Suprapubic skin (tissue), 4 donors: ENCODE measurements at regions not wholly inside any gene's neighbourhood (a gene's known extent, or its start where the extent isn't known, plus 50 kb on each side); places are given as distances from the start of the nearest gene placed in this dataset.

Experiments used
- DNase-seq, 2 donors: peaks; one replicate each; pipeline ENCODE4 v3.0.0-alpha.2; 2019; ENCODE audit warnings: low spot score in 2 of 2
- H3K27ac ChIP-seq: fragments of 200-600 bp; sonication (generic); one replicate; pipeline ENCODE4 v1.5.1; 2019
- H3K27me3 ChIP-seq: fragments of 200-600 bp; sonication (generic); one replicate; pipeline ENCODE4 v1.5.1; 2019
- H3K36me3 ChIP-seq: fragments of 200-600 bp; sonication (generic); one replicate; pipeline ENCODE4 v1.5.1; 2019
- H3K4me1 ChIP-seq: fragments of 200-600 bp; sonication (generic); one replicate; pipeline ENCODE4 v1.5.1; 2019
- H3K4me3 ChIP-seq: fragments of 200-600 bp; sonication (generic); one replicate; pipeline ENCODE4 v1.5.1; 2019; ENCODE audit warnings: mild to moderate bottlenecking
- H3K9me3 ChIP-seq: fragments of 200-600 bp; sonication (generic); one replicate; pipeline ENCODE4 v1.5.1; 2019
- EP300 ChIP-seq: sonication (generic); formaldehyde crosslinking; IDR thresholded peaks from one replicate; pipeline ENCODE4 v1.6.1; 2017; ENCODE audit warnings: antibody characterized with exemption
- POLR2A ChIP-seq, 2 donors: fragments of 450-650 bp; IDR thresholded peaks; one replicate each; pipeline ENCODE4 v1.6.1; 2017; ENCODE audit warnings: antibody characterized with exemption in 2 of 2, mild to moderate bottlenecking in 2 of 2, moderate library complexity in 2 of 2
- POLR2AphosphoS5 ChIP-seq, 3 donors: sonication (generic); formaldehyde crosslinking; IDR thresholded peaks; one replicate each; pipeline ENCODE4 v1.6.1; 2017; ENCODE audit warnings: antibody characterized with exemption in 3 of 3
- WGBS: methylation state at CpG from one replicate; pipeline ENCODE4 v1.1.5; 2018; 5-methylcytosine and 5-hydroxymethylcytosine counted together
- TF ChIP-seq, protein P1 (sequence below), 2 donors: fragments of 200-600 bp in 1 of 2; fragments of 450-650 bp in 1 of 2; sonication (generic) in 1 of 2; IDR thresholded peaks; one replicate each; pipeline ENCODE4 v1.5.1; 2016 to 2019; ENCODE audit warnings: antibody characterized with exemption in 2 of 2, mild to moderate bottlenecking in 1 of 2, moderate library complexity in 1 of 2

GRCh38 chr6:112804638-112805330, 457.7 kb downstream of the RFPL4B start:
- DNase-seq: no peak
- H3K36me3 ChIP-seq: no peaks in the 10 kb centered on the region
- TF ChIP-seq POLR2A (IDR thresholded peaks at IDR 0.05): no peak
- TF ChIP-seq EP300: no peak
- TF ChIP-seq, protein P1, sequence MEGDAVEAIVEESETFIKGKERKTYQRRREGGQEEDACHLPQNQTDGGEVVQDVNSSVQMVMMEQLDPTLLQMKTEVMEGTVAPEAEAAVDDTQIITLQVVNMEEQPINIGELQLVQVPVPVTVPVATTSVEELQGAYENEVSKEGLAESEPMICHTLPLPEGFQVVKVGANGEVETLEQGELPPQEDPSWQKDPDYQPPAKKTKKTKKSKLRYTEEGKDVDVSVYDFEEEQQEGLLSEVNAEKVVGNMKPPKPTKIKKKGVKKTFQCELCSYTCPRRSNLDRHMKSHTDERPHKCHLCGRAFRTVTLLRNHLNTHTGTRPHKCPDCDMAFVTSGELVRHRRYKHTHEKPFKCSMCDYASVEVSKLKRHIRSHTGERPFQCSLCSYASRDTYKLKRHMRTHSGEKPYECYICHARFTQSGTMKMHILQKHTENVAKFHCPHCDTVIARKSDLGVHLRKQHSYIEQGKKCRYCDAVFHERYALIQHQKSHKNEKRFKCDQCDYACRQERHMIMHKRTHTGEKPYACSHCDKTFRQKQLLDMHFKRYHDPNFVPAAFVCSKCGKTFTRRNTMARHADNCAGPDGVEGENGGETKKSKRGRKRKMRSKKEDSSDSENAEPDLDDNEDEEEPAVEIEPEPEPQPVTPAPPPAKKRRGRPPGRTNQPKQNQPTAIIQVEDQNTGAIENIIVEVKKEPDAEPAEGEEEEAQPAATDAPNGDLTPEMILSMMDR (IDR thresholded peaks at IDR 0.05): no peak
- TF ChIP-seq POLR2AphosphoS5 (IDR thresholded peaks at IDR 0.05): no peak
- no peaks in the 10 kb centered on the region for H3K9me3 ChIP-seq
- H3K4me1 ChIP-seq: no peaks in the 10 kb centered on the region
- H3K27me3 ChIP-seq: no peaks in the 10 kb centered on the region
- no peak overlapping the region for H3K27ac ChIP-seq
- WGBS: 94% methylated on average over 6 of the region's 6 CpGs
- H3K4me3 ChIP-seq: no peak overlapping the region

GRCh38 chr6:112806163-112806865, 459.2 kb downstream of the RFPL4B start:
- WGBS: 87% methylated on average over 4 of the region's 4 CpGs

DNA sequence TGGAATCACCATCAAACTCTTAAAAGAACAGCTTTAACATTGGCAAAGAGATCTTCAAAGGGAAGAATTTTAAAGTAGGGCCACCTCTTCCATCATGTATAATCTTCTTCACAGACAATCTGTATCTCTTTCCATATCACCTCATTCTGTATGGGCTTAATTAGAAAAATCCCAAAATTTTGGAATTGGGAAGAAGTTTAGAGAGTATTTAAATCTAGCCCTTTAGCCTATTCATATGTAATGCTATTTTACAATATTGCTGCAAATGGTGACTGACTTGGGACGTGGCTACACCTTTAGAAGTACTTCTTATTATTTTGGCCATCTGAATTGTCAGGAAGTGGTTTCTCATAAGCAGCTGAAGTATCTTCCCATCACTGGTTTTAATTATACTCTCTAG, 474.3 kb downstream of the RFPL4B start:
- no peaks in the 10 kb centered on the region for H3K36me3 ChIP-seq
- no peaks in the 10 kb centered on the region for H3K9me3 ChIP-seq
- 65% methylated on average over 1 of the region's 1 CpG for WGBS
- H3K27me3 ChIP-seq: no peaks in the 10 kb centered on the region
- TF ChIP-seq EP300 (no peak), POLR2AphosphoS5 (IDR thresholded peaks at IDR 0.05) (no peak), POLR2A (IDR thresholded peaks at IDR 0.05) (no peak)
- TF ChIP-seq, protein P1 (IDR thresholded peaks at IDR 0.05): no peak
- DNase-seq: no peak
- no peak overlapping the region for H3K27ac ChIP-seq
- H3K4me1 ChIP-seq: no peaks in the 10 kb centered on the region
- H3K4me3 ChIP-seq: no peak overlapping the region

More at GRCh38 chr6:112806163-112806865, 459.2 kb downstream of the RFPL4B start:
- no peak for DNase-seq
- H3K36me3 ChIP-seq: no peaks in the 10 kb centered on the region
- H3K4me3 ChIP-seq: no peak overlapping the region
- no peaks in the 10 kb centered on the region for H3K4me1 ChIP-seq
- no peak overlapping the region for H3K27ac ChIP-seq
- H3K27me3 ChIP-seq: no peaks in the 10 kb centered on the region
- H3K9me3 ChIP-seq: no peaks in the 10 kb centered on the region
- TF ChIP-seq EP300: no peak

DNA sequence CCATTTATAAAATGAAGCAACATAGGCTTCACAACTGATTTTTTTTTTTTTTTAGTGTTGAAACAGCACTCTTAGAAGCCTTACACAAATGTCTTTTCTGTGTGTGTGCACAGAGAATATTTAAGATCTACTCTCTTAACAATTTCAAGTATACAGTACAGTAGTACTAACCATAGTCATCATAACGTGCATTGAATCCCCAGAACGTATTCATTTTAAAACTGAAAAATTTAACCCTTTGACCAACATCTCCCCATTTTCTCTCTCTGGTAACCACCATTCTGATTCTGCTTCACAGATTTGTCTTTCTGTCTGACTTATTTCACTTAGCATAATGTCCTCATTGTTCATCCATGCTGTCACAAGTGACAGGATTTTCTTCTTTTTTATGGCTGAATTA, 475.6 kb downstream of the RFPL4B start:
- no peak for TF ChIP-seq EP300
- no peak for TF ChIP-seq POLR2A (IDR thresholded peaks at IDR 0.05)
- no peak for TF ChIP-seq POLR2AphosphoS5 (IDR thresholded peaks at IDR 0.05)
- TF ChIP-seq, protein P1 (IDR thresholded peaks at IDR 0.05): no peak
- H3K4me3 ChIP-seq: no peak overlapping the region
- H3K4me1 ChIP-seq: no peaks in the 10 kb centered on the region
- no peak for DNase-seq
- H3K27ac ChIP-seq: no peak overlapping the region
- 72% methylated on average over 2 of the region's 2 CpGs for WGBS
- no peaks in the 10 kb centered on the region for H3K27me3 ChIP-seq
- H3K36me3 ChIP-seq: no peaks in the 10 kb centered on the region
- no peaks in the 10 kb centered on the region for H3K9me3 ChIP-seq

DNA sequence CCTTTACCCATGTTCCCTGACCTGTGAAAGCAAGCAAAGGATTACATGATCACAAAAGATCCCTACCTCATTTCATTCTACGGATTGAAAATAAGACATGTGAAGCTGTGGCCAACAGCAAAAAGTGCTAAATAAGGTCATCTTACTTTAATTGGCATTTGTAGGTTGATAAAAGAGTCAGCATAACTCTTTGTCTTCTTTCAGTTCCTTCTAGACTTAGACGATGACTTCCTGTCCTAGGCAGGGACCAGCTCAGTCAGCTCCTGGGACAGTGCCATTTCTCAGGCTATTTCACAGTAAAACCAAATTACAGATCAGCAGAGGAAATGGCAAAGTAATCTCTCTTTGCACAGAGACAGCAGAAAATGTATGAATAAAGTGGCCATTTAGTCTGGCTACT, 480.7 kb downstream of the RFPL4B start:
- Histone ChIP-seq H3K4me3 (no peak overlapping the region), H3K27ac (no peak overlapping the region), H3K9me3 (no peaks in the 10 kb centered on the region), H3K36me3 (no peaks in the 10 kb centered on the region), H3K27me3 (no peaks in the 10 kb centered on the region), H3K4me1 (no peaks in the 10 kb centered on the region)
- DNase-seq: no peak
- WGBS: 50% methylated on average over 2 of the region's 2 CpGs
- TF ChIP-seq POLR2AphosphoS5 (IDR thresholded peaks at IDR 0.05) (no peak), EP300 (no peak), POLR2A (IDR thresholded peaks at IDR 0.05) (no peak)
- TF ChIP-seq, protein P1 (IDR thresholded peaks at IDR 0.05): no peak
